ENCODE measurements at regions not wholly inside any gene's neighbourhood (a gene's known extent, or its start where the extent isn't known, plus 50 kb on each side); places are given as distances from the start of the nearest gene placed in this dataset.

- ChIA-PET POLR2A (ENCODE audit: partially characterized antibody) (no interaction called here), CTCF (ENCODE audit: partially characterized antibody) (interaction anchor here (0.6 to 1.6 kb wide), 2 partner anchors 8 to 297 kb away, joined by 3 read pairs; no protein-coding TSS in a partner anchor)
- DNase-seq (ENCODE audit: low read depth in 1 of 2, low spot score in 2 of 2) (no peak), FAIRE-seq (no peak)
- Histone ChIP-seq H3K23me2 (ENCODE audit: low read depth, low read length) (no peaks in the 10 kb centered on the region; the same call in 1 of the 2 replicates), H2AFZ (ENCODE audit: low read length) (no peak overlapping the region), H2BK5ac (ENCODE audit: low read depth, low read length) (no peak overlapping the region), H3K23ac (ENCODE audit: insufficient read length) (no peak overlapping the region), H3K4me2 (ENCODE audit: insufficient read depth in 1 of 2, low read depth in 2 of 2, low read length in 2 of 2) (no peak overlapping the region), H4K20me1 (replicated peaks in 1 of 2; ENCODE audit: control insufficient read depth in 1 of 2, insufficient read depth in 2 of 2, low read length in 2 of 2) (no peaks in the 10 kb centered on the region), H3K27ac (ENCODE audit: low read depth, low read length) (no peak overlapping the region), H3K14ac (ENCODE audit: insufficient read length) (no peak overlapping the region), H2BK15ac (ENCODE audit: low read length) (no peak overlapping the region), H3K79me2 (ENCODE audit: control insufficient read depth in 1 of 2, insufficient read depth in 2 of 2, low read length in 2 of 2) (no peaks in the 10 kb centered on the region), H3K4me3 (ENCODE audit: extremely low read depth in 1 of 4, insufficient read depth in 2 of 4, low read depth in 3 of 4, low read length in 4 of 4) (no peak overlapping the region), H3K56ac (replicated peaks; ENCODE audit: insufficient read length, low read depth, low read length) (no peak overlapping the region), H2AK5ac (ENCODE audit: low read depth, low read length) (no peak overlapping the region), H2BK120ac (replicated peaks; ENCODE audit: low read depth, low read length) (no peak overlapping the region), H2BK20ac (ENCODE audit: low read length) (no peak overlapping the region), H3K18ac (ENCODE audit: extremely low read depth, low read length) (no peak overlapping the region), H3K9ac (replicated peaks in 1 of 4; ENCODE audit: extremely low read depth in 1 of 4, low read depth in 3 of 4, low read length in 3 of 4) (no peak overlapping the region), H4K91ac (replicated peaks; ENCODE audit: insufficient read length, low read length) (no peak overlapping the region), H3K36me3 (ENCODE audit: control insufficient read depth in 2 of 4, insufficient read depth in 4 of 4, low read length in 3 of 4) (no peaks in the 10 kb centered on the region), H3K79me1 (ENCODE audit: low read depth, low read length) (no peaks in the 10 kb centered on the region), H2BK12ac (ENCODE audit: low read depth, low read length) (no peak overlapping the region), H3K4me1 (replicated peaks in 1 of 4; ENCODE audit: control insufficient read depth in 3 of 4, insufficient read depth in 4 of 4, low read length in 3 of 4) (peaks cover 0 to 7% (median 6%) of the 10 kb centered on the region in 4 experiments; a peak in 4 of 7 replicates), H4K8ac (ENCODE audit: extremely low read depth, insufficient read depth, low read length) (no peak overlapping the region), H3K4ac (replicated peaks; ENCODE audit: insufficient read length, low read depth, low read length) (no peak overlapping the region), H3K27me3 (replicated peaks in 1 of 4; ENCODE audit: control insufficient read depth in 3 of 4, extremely low read depth in 1 of 4, insufficient read depth in 3 of 4, low read length in 3 of 4) (no peaks in the 10 kb centered on the region), H4K5ac (ENCODE audit: insufficient read length, low read depth, low read length) (no peak overlapping the region), H3K9me3 (ENCODE audit: insufficient read depth in 2 of 2, low read depth in 1 of 2, low read length in 1 of 2) (peaks cover 0 to 5% of the 10 kb centered on the region in 2 experiments; a peak in 1 of 4 replicates)
- 96% methylated on average over 3 of the region's 3 CpGs; no CpG with 5 or more reads in 1 of the 2 experiments for WGBS, 2 experiments (ENCODE audit: extremely low coverage in 1 of 2, insufficient coverage in 1 of 2, insufficient read length in 1 of 2, insufficient replicate concordance in 2 of 2, low coverage in 1 of 2, low lambda C conversion rate in 2 of 2, missing lambda C conversion rate in 1 of 2)
- TF ChIP-seq POU5F1 (IDR thresholded peaks at IDR 0.05; ENCODE audit: low read depth, low read length) (no peak), USF2 (IDR thresholded peaks at IDR 0.05; ENCODE audit: low read length) (no peak), POLR2A (IDR thresholded peaks at IDR 0.05; ENCODE audit: control extremely low read depth in 1 of 2, low read depth in 2 of 2, low read length in 2 of 2) (no peak), GABPA (IDR thresholded peaks at IDR 0.05; ENCODE audit: borderline replicate concordance, insufficient read depth, low read length) (no peak), KDM4A (IDR thresholded peaks at IDR 0.05; ENCODE audit: low read depth, low read length, severe bottlenecking) (no peak), EP300 (IDR thresholded peaks at IDR 0.05; ENCODE audit: borderline replicate concordance in 1 of 2, low read depth in 2 of 2, low read length in 2 of 2) (no peak), RAD21 (IDR thresholded peaks at IDR 0.05 in 1 of 2, conservative IDR thresholded peaks at IDR 0.05 in 1 of 2; ENCODE audit: low read depth in 2 of 2, low read length in 2 of 2) (no peak), ATF2 (IDR thresholded peaks at IDR 0.05; ENCODE audit: low read length) (no peak), MAX (IDR thresholded peaks at IDR 0.05) (no peak)
Observed at GRCh38 chr9:78967596-78968217, 604.1 kb upstream of the TLE4 start.
